ENCODE measurements at regions not wholly inside any gene's neighbourhood (a gene's known extent, or its start where the extent isn't known, plus 50 kb on each side); places are given as distances from the start of the nearest gene placed in this dataset.

DNA sequence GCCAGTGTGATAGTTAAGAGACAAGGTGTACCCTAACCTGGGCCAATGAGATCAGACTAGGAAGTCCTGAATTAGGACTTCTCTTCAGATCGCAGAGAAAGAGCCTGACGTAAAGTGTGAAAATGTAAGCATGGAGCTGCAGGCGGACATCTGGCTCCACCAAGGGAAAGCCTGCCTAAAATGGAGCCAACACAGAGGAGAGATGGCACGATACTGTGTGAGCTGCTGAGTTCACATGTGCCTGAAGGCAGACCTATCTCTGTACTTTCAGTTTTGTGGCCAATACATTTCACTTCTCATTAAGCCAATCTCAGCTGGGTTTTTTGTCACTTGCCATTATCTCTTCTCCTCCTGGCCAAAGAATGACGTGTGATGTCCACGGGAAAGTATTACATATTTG is 210.5 kb downstream of the ELAVL2 start:
- peaks cover 6% of the 10 kb centered on the region for H3K36me3 Mint-ChIP-seq (ENCODE audit: insufficient read depth, unreplicated experiment)
- H3K9me3 Mint-ChIP-seq (ENCODE audit: unreplicated experiment): no peaks in the 10 kb centered on the region
- no peak overlapping the region for H3K4me3 Mint-ChIP-seq (ENCODE audit: unreplicated experiment)
- no peaks in the 10 kb centered on the region for H3K4me1 Mint-ChIP-seq (ENCODE audit: insufficient read depth, unreplicated experiment)
- no TSS peak for BruUV-seq (replicated peaks)
- ChIA-PET CTCF (interaction anchor here (0.5 to 0.6 kb wide), 2 partner anchors 38 to 486 kb away, joined by 3 read pairs; no protein-coding TSS in a partner anchor), POLR2A (no interaction called here)
- H3K27me3 Mint-ChIP-seq (ENCODE audit: insufficient read depth, unreplicated experiment): no peaks in the 10 kb centered on the region
- intact Hi-C loops (cut with micrococcal nuclease): no loop called here
- DNase-seq (ENCODE audit: unreplicated experiment): no peak
- TF ChIP-seq, protein P1, sequence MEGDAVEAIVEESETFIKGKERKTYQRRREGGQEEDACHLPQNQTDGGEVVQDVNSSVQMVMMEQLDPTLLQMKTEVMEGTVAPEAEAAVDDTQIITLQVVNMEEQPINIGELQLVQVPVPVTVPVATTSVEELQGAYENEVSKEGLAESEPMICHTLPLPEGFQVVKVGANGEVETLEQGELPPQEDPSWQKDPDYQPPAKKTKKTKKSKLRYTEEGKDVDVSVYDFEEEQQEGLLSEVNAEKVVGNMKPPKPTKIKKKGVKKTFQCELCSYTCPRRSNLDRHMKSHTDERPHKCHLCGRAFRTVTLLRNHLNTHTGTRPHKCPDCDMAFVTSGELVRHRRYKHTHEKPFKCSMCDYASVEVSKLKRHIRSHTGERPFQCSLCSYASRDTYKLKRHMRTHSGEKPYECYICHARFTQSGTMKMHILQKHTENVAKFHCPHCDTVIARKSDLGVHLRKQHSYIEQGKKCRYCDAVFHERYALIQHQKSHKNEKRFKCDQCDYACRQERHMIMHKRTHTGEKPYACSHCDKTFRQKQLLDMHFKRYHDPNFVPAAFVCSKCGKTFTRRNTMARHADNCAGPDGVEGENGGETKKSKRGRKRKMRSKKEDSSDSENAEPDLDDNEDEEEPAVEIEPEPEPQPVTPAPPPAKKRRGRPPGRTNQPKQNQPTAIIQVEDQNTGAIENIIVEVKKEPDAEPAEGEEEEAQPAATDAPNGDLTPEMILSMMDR (IDR thresholded peaks at IDR 0.05; ENCODE audit: unreplicated experiment): no peak
- no peak overlapping the region for H3K27ac Mint-ChIP-seq (ENCODE audit: low read depth, unreplicated experiment)

DNA sequence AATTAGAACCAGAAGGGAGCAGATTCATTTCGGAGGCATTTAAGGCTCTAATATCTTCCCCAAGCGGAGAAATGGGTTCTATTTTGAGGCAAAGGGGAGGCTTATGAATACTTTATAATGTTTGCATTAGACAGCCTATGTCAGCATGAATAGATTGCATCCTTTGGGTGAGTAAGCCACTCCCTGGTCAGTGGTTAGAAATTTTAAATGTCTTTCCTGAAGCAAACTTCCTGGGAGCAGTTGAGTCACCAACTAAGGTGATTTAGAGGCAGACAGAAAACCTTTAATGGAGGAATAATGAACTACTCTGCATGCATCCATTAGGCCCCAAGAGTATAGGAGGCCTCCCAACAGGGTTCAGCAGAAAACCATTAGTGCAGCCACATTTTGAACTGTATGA is 204.9 kb downstream of the ELAVL2 start:
- peaks cover 10% of the 10 kb centered on the region for H3K4me1 Mint-ChIP-seq (ENCODE audit: insufficient read depth, unreplicated experiment)
- no peak overlapping the region for H3K4me3 Mint-ChIP-seq (ENCODE audit: unreplicated experiment)
- BruUV-seq (replicated peaks): no TSS peak
- ChIA-PET POLR2A (no interaction called here), CTCF (no interaction called here)
- no peaks in the 10 kb centered on the region for H3K9me3 Mint-ChIP-seq (ENCODE audit: unreplicated experiment)
- intact Hi-C loops (cut with micrococcal nuclease): no loop called here
- H3K36me3 Mint-ChIP-seq (ENCODE audit: insufficient read depth, unreplicated experiment): peaks cover 6% of the 10 kb centered on the region
- TF ChIP-seq, protein P1 (IDR thresholded peaks at IDR 0.05; ENCODE audit: unreplicated experiment): no peak
- H3K27ac Mint-ChIP-seq (ENCODE audit: low read depth, unreplicated experiment): no peak overlapping the region
- H3K27me3 Mint-ChIP-seq (ENCODE audit: insufficient read depth, unreplicated experiment): no peaks in the 10 kb centered on the region
- DNase-seq (ENCODE audit: unreplicated experiment): peak; percentile 24

DNA sequence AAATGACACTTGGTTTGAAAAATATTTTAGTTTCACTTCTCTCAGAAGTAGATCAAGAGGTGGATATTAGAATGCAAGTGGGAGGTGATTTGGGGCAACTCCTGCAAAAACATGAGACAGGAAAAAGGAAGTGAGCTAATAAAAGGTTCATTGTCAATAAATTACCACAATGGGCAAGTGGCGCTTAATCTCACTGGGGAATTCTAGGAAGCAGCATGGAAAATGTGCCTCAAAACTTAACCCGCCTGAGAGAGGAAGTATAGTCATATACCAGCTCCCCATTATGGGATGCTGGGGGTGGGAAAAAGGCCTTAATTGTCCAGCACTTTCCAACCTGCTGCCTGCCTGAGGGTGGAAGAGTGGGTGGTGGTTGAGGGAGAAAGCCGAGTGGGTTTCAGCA is 204.1 kb downstream of the ELAVL2 start:
- no TSS peak for BruUV-seq (replicated peaks)
- CTCF ChIA-PET: no interaction called here
- Mint-ChIP-seq H3K36me3 (ENCODE audit: insufficient read depth, unreplicated experiment) (peaks cover 6% of the 10 kb centered on the region), H3K9me3 (ENCODE audit: unreplicated experiment) (no peaks in the 10 kb centered on the region), H3K4me1 (ENCODE audit: insufficient read depth, unreplicated experiment) (peaks cover 10% of the 10 kb centered on the region), H3K4me3 (ENCODE audit: unreplicated experiment) (no peak overlapping the region), H3K27me3 (ENCODE audit: insufficient read depth, unreplicated experiment) (no peaks in the 10 kb centered on the region), H3K27ac (ENCODE audit: low read depth, unreplicated experiment) (no peak overlapping the region)
- intact Hi-C loops (cut with micrococcal nuclease): no loop called here
- TF ChIP-seq, protein P1 (IDR thresholded peaks at IDR 0.05; ENCODE audit: unreplicated experiment): no peak
- no peak for DNase-seq (ENCODE audit: unreplicated experiment)
- POLR2A ChIA-PET: interaction anchor here (1.2 kb wide), 1 partner anchor 61 kb away, joined by 3 read pairs; no protein-coding TSS in a partner anchor

DNA sequence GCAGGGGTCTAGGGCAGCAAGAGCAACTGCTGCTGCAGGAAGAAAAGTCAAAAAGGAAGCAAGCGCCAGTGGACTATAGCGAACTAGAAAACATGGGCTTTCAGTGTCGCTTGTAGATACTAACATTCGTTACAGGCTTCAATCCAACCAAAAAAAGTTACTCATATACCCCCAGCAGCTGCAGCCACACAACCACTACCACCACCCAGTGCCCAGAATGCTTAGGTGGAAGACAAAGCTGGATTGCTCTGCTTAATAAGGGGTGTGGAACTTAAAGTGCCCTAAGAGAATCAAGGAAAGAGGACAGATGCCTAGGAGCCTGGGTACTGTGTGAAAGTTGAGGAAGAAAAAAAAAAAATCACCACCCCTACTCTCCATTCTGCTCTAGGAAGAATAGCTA is 203.6 kb downstream of the ELAVL2 start:
- Mint-ChIP-seq H3K36me3 (ENCODE audit: insufficient read depth, unreplicated experiment) (peaks cover 6% of the 10 kb centered on the region), H3K9me3 (ENCODE audit: unreplicated experiment) (no peaks in the 10 kb centered on the region), H3K4me3 (ENCODE audit: unreplicated experiment) (no peak overlapping the region), H3K27me3 (ENCODE audit: insufficient read depth, unreplicated experiment) (no peaks in the 10 kb centered on the region), H3K27ac (ENCODE audit: low read depth, unreplicated experiment) (no peak overlapping the region), H3K4me1 (ENCODE audit: insufficient read depth, unreplicated experiment) (peaks cover 10% of the 10 kb centered on the region)
- POLR2A ChIA-PET: interaction anchor here (1.2 kb wide), 1 partner anchor 60 kb away, joined by 3 read pairs; no protein-coding TSS in a partner anchor
- DNase-seq (ENCODE audit: unreplicated experiment): no peak
- no TSS peak for BruUV-seq (replicated peaks)
- TF ChIP-seq, protein P1 (IDR thresholded peaks at IDR 0.05; ENCODE audit: unreplicated experiment): no peak
- CTCF ChIA-PET: interaction anchor here (0.6 kb wide), 1 partner anchor 55 kb away, joined by 4 read pairs; no protein-coding TSS in a partner anchor
- intact Hi-C loops (cut with micrococcal nuclease): no loop called here
